Parathyroid adenoma (tissue), 2 donors: ENCODE measurements at regions not wholly inside any gene's neighbourhood (a gene's known extent, or its start where the extent isn't known, plus 50 kb on each side); places are given as distances from the start of the nearest gene placed in this dataset.

ENCODE experiments used
- H2AFZ ChIP-seq: fragments of 300-600 bp; sonication (generic); one replicate; pipeline ENCODE4 v1.7.0; 2017; ENCODE audit warnings: antibody characterized with exemption, mild to moderate bottlenecking
- H3K27ac ChIP-seq: fragments of 300-600 bp; sonication (generic); one replicate; pipeline ENCODE4 v1.7.0; 2017
- H3K27me3 ChIP-seq: fragments of 300-600 bp; sonication (generic); one replicate; pipeline ENCODE4 v1.7.0; 2017; ENCODE audit warnings: low read length; ENCODE audit not compliant: control insufficient read depth, insufficient read depth
- H3K36me3 ChIP-seq: fragments of 300-600 bp; sonication (generic); one replicate; pipeline ENCODE4 v1.7.0; 2017; ENCODE audit warnings: low read length; ENCODE audit not compliant: control insufficient read depth, insufficient read depth
- H3K4me1 ChIP-seq: fragments of 300-600 bp; sonication (generic); one replicate; pipeline ENCODE4 v1.7.0; 2017; ENCODE audit warnings: control low read depth
- H3K4me2 ChIP-seq: fragments of 300-600 bp; sonication (generic); one replicate; pipeline ENCODE4 v1.7.0; 2017; ENCODE audit warnings: low read length
- H3K4me3 ChIP-seq: fragments of 300-600 bp; sonication (generic); one replicate; pipeline ENCODE4 v1.7.0; 2017; ENCODE audit warnings: low read depth, low read length
- H3K79me2 ChIP-seq: fragments of 300-600 bp; sonication (generic); one replicate; pipeline ENCODE4 v1.7.0; 2017; ENCODE audit warnings: control low read depth
- H3K9ac ChIP-seq: fragments of 300-600 bp; sonication (generic); one replicate; pipeline ENCODE4 v1.7.0; 2017; ENCODE audit warnings: mild to moderate bottlenecking
- H3K9me3 ChIP-seq: fragments of 300-600 bp; sonication (generic); one replicate; pipeline ENCODE4 v1.7.0; 2017; ENCODE audit warnings: low read length; ENCODE audit not compliant: control insufficient read depth
- TF ChIP-seq, protein P1 (sequence below): fragments of 300-600 bp; sonication (generic); IDR thresholded peaks from one replicate; pipeline ENCODE4 v1.7.0; 2017; ENCODE audit warnings: antibody characterized with exemption, mild to moderate bottlenecking
- donor health status: primary hyperparathyroidism.

- no peak overlapping the region for H3K9ac ChIP-seq
- no peak overlapping the region for H3K4me2 ChIP-seq
- TF ChIP-seq, protein P1, sequence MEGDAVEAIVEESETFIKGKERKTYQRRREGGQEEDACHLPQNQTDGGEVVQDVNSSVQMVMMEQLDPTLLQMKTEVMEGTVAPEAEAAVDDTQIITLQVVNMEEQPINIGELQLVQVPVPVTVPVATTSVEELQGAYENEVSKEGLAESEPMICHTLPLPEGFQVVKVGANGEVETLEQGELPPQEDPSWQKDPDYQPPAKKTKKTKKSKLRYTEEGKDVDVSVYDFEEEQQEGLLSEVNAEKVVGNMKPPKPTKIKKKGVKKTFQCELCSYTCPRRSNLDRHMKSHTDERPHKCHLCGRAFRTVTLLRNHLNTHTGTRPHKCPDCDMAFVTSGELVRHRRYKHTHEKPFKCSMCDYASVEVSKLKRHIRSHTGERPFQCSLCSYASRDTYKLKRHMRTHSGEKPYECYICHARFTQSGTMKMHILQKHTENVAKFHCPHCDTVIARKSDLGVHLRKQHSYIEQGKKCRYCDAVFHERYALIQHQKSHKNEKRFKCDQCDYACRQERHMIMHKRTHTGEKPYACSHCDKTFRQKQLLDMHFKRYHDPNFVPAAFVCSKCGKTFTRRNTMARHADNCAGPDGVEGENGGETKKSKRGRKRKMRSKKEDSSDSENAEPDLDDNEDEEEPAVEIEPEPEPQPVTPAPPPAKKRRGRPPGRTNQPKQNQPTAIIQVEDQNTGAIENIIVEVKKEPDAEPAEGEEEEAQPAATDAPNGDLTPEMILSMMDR, result no peak
- H3K9me3 ChIP-seq, result no peaks in the 10 kb centered on the region
- no peak overlapping the region for H3K27ac ChIP-seq
- H3K4me1 ChIP-seq, result no peaks in the 10 kb centered on the region
- no peaks in the 10 kb centered on the region for H3K27me3 ChIP-seq
- no peak overlapping the region for H2AFZ ChIP-seq
- H3K4me3 ChIP-seq, result no peak overlapping the region
- H3K79me2 ChIP-seq, result no peaks in the 10 kb centered on the region
- no peaks in the 10 kb centered on the region for H3K36me3 ChIP-seq
These were observed 303.1 kb upstream of the IRX4 start for GRCh38 chr5:2185646-2186471.

GRCh38 chr5:2184563-2185540 is 302.1 kb upstream of the IRX4 start:
- H2AFZ ChIP-seq, result no peak overlapping the region
- H3K4me1 ChIP-seq, result no peaks in the 10 kb centered on the region
- H3K9me3 ChIP-seq, result no peaks in the 10 kb centered on the region
- TF ChIP-seq, protein P1, result no peak
- no peaks in the 10 kb centered on the region for H3K79me2 ChIP-seq
- H3K27ac ChIP-seq, result no peak overlapping the region
- H3K27me3 ChIP-seq, result no peaks in the 10 kb centered on the region
- H3K36me3 ChIP-seq, result no peaks in the 10 kb centered on the region
- no peak overlapping the region for H3K4me2 ChIP-seq
- H3K4me3 ChIP-seq, result no peak overlapping the region
- H3K9ac ChIP-seq, result no peak overlapping the region

- no peak overlapping the region for H3K4me2 ChIP-seq
- TF ChIP-seq, protein P1, result no peak
- H3K27me3 ChIP-seq, result no peaks in the 10 kb centered on the region
- H3K9me3 ChIP-seq, result no peaks in the 10 kb centered on the region
- no peaks in the 10 kb centered on the region for H3K79me2 ChIP-seq
- no peaks in the 10 kb centered on the region for H3K36me3 ChIP-seq
- no peak overlapping the region for H3K27ac ChIP-seq
- no peak overlapping the region for H3K4me3 ChIP-seq
- no peaks in the 10 kb centered on the region for H3K4me1 ChIP-seq
- no peak overlapping the region for H3K9ac ChIP-seq
- H2AFZ ChIP-seq, result no peak overlapping the region
These were observed 301.3 kb upstream of the IRX4 start for GRCh38 chr5:2184026-2184366.

- Histone ChIP-seq H3K9ac (no peak overlapping the region), H3K9me3 (no peaks in the 10 kb centered on the region), H3K4me2 (no peak overlapping the region), H3K79me2 (no peaks in the 10 kb centered on the region), H3K27me3 (no peaks in the 10 kb centered on the region), H2AFZ (no peak overlapping the region), H3K36me3 (no peaks in the 10 kb centered on the region), H3K27ac (no peak overlapping the region), H3K4me1 (no peaks in the 10 kb centered on the region), H3K4me3 (no peak overlapping the region)
- TF ChIP-seq, protein P1, result no peak
These were observed 300.7 kb upstream of the IRX4 start for GRCh38 chr5:2183154-2184025.
